ENCODE measurements at regions not wholly inside any gene's neighbourhood (a gene's known extent, or its start where the extent isn't known, plus 50 kb on each side); places are given as distances from the start of the nearest gene placed in this dataset.

- H3K27ac ChIP-seq (ENCODE audit: low read depth, low read length): no peak overlapping the region
Measured at GRCh38 chr2:45256173-45256866, 247.1 kb upstream of the SIX2 start.

GRCh38 chr2:45255563-45255962 lies 246.3 kb upstream of the SIX2 start:
- H3K4me3 ChIP-seq (ENCODE audit: low read depth in 1 of 2, low read length in 2 of 2): no peak overlapping the region
- no peak overlapping the region for H3K27ac ChIP-seq (ENCODE audit: low read depth, low read length)
- H3K36me3 ChIP-seq (ENCODE audit: control insufficient read depth in 1 of 2, insufficient read depth in 2 of 2, low read length in 2 of 2): no peaks in the 10 kb centered on the region
- H3K27me3 ChIP-seq (ENCODE audit: control insufficient read depth in 1 of 2, insufficient read depth in 2 of 2, low read length in 2 of 2): no peaks in the 10 kb centered on the region
- H3K4me1 ChIP-seq (ENCODE audit: control insufficient read depth in 1 of 2, insufficient read depth in 2 of 2, low read length in 2 of 2): no peaks in the 10 kb centered on the region
- no peaks in the 10 kb centered on the region for H3K9me3 ChIP-seq (ENCODE audit: control insufficient read depth in 1 of 2, low read length in 2 of 2)
- no peak overlapping the region for H3K9ac ChIP-seq (ENCODE audit: low read depth in 1 of 2, low read length in 2 of 2)

More at GRCh38 chr2:45256173-45256866, 247.1 kb upstream of the SIX2 start:
- H3K36me3 ChIP-seq (ENCODE audit: control insufficient read depth in 1 of 2, insufficient read depth in 2 of 2, low read length in 2 of 2): no peaks in the 10 kb centered on the region
- H3K4me3 ChIP-seq (ENCODE audit: low read depth in 1 of 2, low read length in 2 of 2): no peak overlapping the region
- no peaks in the 10 kb centered on the region for H3K4me1 ChIP-seq (ENCODE audit: control insufficient read depth in 1 of 2, insufficient read depth in 2 of 2, low read length in 2 of 2)
- H3K9me3 ChIP-seq (ENCODE audit: control insufficient read depth in 1 of 2, low read length in 2 of 2): no peaks in the 10 kb centered on the region
- H3K27me3 ChIP-seq (ENCODE audit: control insufficient read depth in 1 of 2, insufficient read depth in 2 of 2, low read length in 2 of 2): no peaks in the 10 kb centered on the region
- no peak overlapping the region for H3K9ac ChIP-seq (ENCODE audit: low read depth in 1 of 2, low read length in 2 of 2)

GRCh38 chr2:45254025-45254424 lies 244.8 kb upstream of the SIX2 start:
- no peaks in the 10 kb centered on the region for H3K27me3 ChIP-seq (ENCODE audit: control insufficient read depth in 1 of 2, insufficient read depth in 2 of 2, low read length in 2 of 2)
- no peak overlapping the region for H3K4me3 ChIP-seq (ENCODE audit: low read depth in 1 of 2, low read length in 2 of 2)
- H3K27ac ChIP-seq (ENCODE audit: low read depth, low read length): no peak overlapping the region
- H3K4me1 ChIP-seq (ENCODE audit: control insufficient read depth in 1 of 2, insufficient read depth in 2 of 2, low read length in 2 of 2): no peaks in the 10 kb centered on the region
- no peak overlapping the region for H3K9ac ChIP-seq (ENCODE audit: low read depth in 1 of 2, low read length in 2 of 2)
- H3K9me3 ChIP-seq (ENCODE audit: control insufficient read depth in 1 of 2, low read length in 2 of 2): no peaks in the 10 kb centered on the region
- no peaks in the 10 kb centered on the region for H3K36me3 ChIP-seq (ENCODE audit: control insufficient read depth in 1 of 2, insufficient read depth in 2 of 2, low read length in 2 of 2)

GRCh38 chr2:45253151-45253550 lies 243.9 kb upstream of the SIX2 start:
- no peak overlapping the region for H3K4me3 ChIP-seq (ENCODE audit: low read depth in 1 of 2, low read length in 2 of 2)
- H3K9me3 ChIP-seq (ENCODE audit: control insufficient read depth in 1 of 2, low read length in 2 of 2): no peaks in the 10 kb centered on the region
- H3K27ac ChIP-seq (ENCODE audit: low read depth, low read length): no peak overlapping the region
- H3K9ac ChIP-seq (ENCODE audit: low read depth in 1 of 2, low read length in 2 of 2): no peak overlapping the region
- no peaks in the 10 kb centered on the region for H3K4me1 ChIP-seq (ENCODE audit: control insufficient read depth in 1 of 2, insufficient read depth in 2 of 2, low read length in 2 of 2)
- no peaks in the 10 kb centered on the region for H3K27me3 ChIP-seq (ENCODE audit: control insufficient read depth in 1 of 2, insufficient read depth in 2 of 2, low read length in 2 of 2)
- H3K36me3 ChIP-seq (ENCODE audit: control insufficient read depth in 1 of 2, insufficient read depth in 2 of 2, low read length in 2 of 2): no peaks in the 10 kb centered on the region

GRCh38 chr2:45250176-45250575 lies 240.9 kb upstream of the SIX2 start:
- Histone ChIP-seq H3K9ac (ENCODE audit: low read depth in 1 of 2, low read length in 2 of 2) (no peak overlapping the region), H3K36me3 (ENCODE audit: control insufficient read depth in 1 of 2, insufficient read depth in 2 of 2, low read length in 2 of 2) (no peaks in the 10 kb centered on the region), H3K4me3 (ENCODE audit: low read depth in 1 of 2, low read length in 2 of 2) (no peak overlapping the region), H3K27me3 (ENCODE audit: control insufficient read depth in 1 of 2, insufficient read depth in 2 of 2, low read length in 2 of 2) (no peaks in the 10 kb centered on the region), H3K4me1 (ENCODE audit: control insufficient read depth in 1 of 2, insufficient read depth in 2 of 2, low read length in 2 of 2) (no peaks in the 10 kb centered on the region), H3K27ac (ENCODE audit: low read depth, low read length) (no peak overlapping the region), H3K9me3 (ENCODE audit: control insufficient read depth in 1 of 2, low read length in 2 of 2) (no peaks in the 10 kb centered on the region)

- no peak overlapping the region for H3K4me3 ChIP-seq (ENCODE audit: low read depth in 1 of 2, low read length in 2 of 2)
- no peak overlapping the region for H3K9ac ChIP-seq (ENCODE audit: low read depth in 1 of 2, low read length in 2 of 2)
- no peak overlapping the region for H3K27ac ChIP-seq (ENCODE audit: low read depth, low read length)
- H3K36me3 ChIP-seq (ENCODE audit: control insufficient read depth in 1 of 2, insufficient read depth in 2 of 2, low read length in 2 of 2): no peaks in the 10 kb centered on the region
- H3K4me1 ChIP-seq (ENCODE audit: control insufficient read depth in 1 of 2, insufficient read depth in 2 of 2, low read length in 2 of 2): no peaks in the 10 kb centered on the region
- no peaks in the 10 kb centered on the region for H3K9me3 ChIP-seq (ENCODE audit: control insufficient read depth in 1 of 2, low read length in 2 of 2)
- no peaks in the 10 kb centered on the region for H3K27me3 ChIP-seq (ENCODE audit: control insufficient read depth in 1 of 2, insufficient read depth in 2 of 2, low read length in 2 of 2)
Measured at GRCh38 chr2:45248214-45248613, 239.0 kb upstream of the SIX2 start.

- no peak overlapping the region for H3K9ac ChIP-seq (ENCODE audit: low read depth in 1 of 2, low read length in 2 of 2)
- no peaks in the 10 kb centered on the region for H3K9me3 ChIP-seq (ENCODE audit: control insufficient read depth in 1 of 2, low read length in 2 of 2)
- H3K36me3 ChIP-seq (ENCODE audit: control insufficient read depth in 1 of 2, insufficient read depth in 2 of 2, low read length in 2 of 2): no peaks in the 10 kb centered on the region
- no peaks in the 10 kb centered on the region for H3K4me1 ChIP-seq (ENCODE audit: control insufficient read depth in 1 of 2, insufficient read depth in 2 of 2, low read length in 2 of 2)
- H3K27me3 ChIP-seq (ENCODE audit: control insufficient read depth in 1 of 2, insufficient read depth in 2 of 2, low read length in 2 of 2): no peaks in the 10 kb centered on the region
- no peak overlapping the region for H3K27ac ChIP-seq (ENCODE audit: low read depth, low read length)
- H3K4me3 ChIP-seq (ENCODE audit: low read depth in 1 of 2, low read length in 2 of 2): no peak overlapping the region
Measured at GRCh38 chr2:45244928-45245327, 235.7 kb upstream of the SIX2 start.

- no peak overlapping the region for H3K9ac ChIP-seq (ENCODE audit: low read depth in 1 of 2, low read length in 2 of 2)
- no peaks in the 10 kb centered on the region for H3K27me3 ChIP-seq (ENCODE audit: control insufficient read depth in 1 of 2, insufficient read depth in 2 of 2, low read length in 2 of 2)
- H3K4me1 ChIP-seq (ENCODE audit: control insufficient read depth in 1 of 2, insufficient read depth in 2 of 2, low read length in 2 of 2): no peaks in the 10 kb centered on the region
- H3K36me3 ChIP-seq (ENCODE audit: control insufficient read depth in 1 of 2, insufficient read depth in 2 of 2, low read length in 2 of 2): no peaks in the 10 kb centered on the region
- H3K9me3 ChIP-seq (ENCODE audit: control insufficient read depth in 1 of 2, low read length in 2 of 2): no peaks in the 10 kb centered on the region
- H3K27ac ChIP-seq (ENCODE audit: low read depth, low read length): no peak overlapping the region
- no peak overlapping the region for H3K4me3 ChIP-seq (ENCODE audit: low read depth in 1 of 2, low read length in 2 of 2)
Measured at GRCh38 chr2:45242161-45242741, 233.0 kb upstream of the SIX2 start.

GRCh38 chr2:45241061-45241561 lies 231.9 kb upstream of the SIX2 start:
- Histone ChIP-seq H3K9me3 (ENCODE audit: control insufficient read depth in 1 of 2, low read length in 2 of 2) (no peaks in the 10 kb centered on the region), H3K27me3 (ENCODE audit: control insufficient read depth in 1 of 2, insufficient read depth in 2 of 2, low read length in 2 of 2) (no peaks in the 10 kb centered on the region), H3K36me3 (ENCODE audit: control insufficient read depth in 1 of 2, insufficient read depth in 2 of 2, low read length in 2 of 2) (no peaks in the 10 kb centered on the region), H3K9ac (ENCODE audit: low read depth in 1 of 2, low read length in 2 of 2) (no peak overlapping the region), H3K27ac (ENCODE audit: low read depth, low read length) (no peak overlapping the region), H3K4me3 (ENCODE audit: low read depth in 1 of 2, low read length in 2 of 2) (no peak overlapping the region), H3K4me1 (ENCODE audit: control insufficient read depth in 1 of 2, insufficient read depth in 2 of 2, low read length in 2 of 2) (no peaks in the 10 kb centered on the region)

GRCh38 chr2:45237850-45238542 lies 228.7 kb upstream of the SIX2 start:
- Histone ChIP-seq H3K36me3 (ENCODE audit: control insufficient read depth in 1 of 2, insufficient read depth in 2 of 2, low read length in 2 of 2) (no peaks in the 10 kb centered on the region), H3K4me3 (ENCODE audit: low read depth in 1 of 2, low read length in 2 of 2) (no peak overlapping the region), H3K9me3 (ENCODE audit: control insufficient read depth in 1 of 2, low read length in 2 of 2) (no peaks in the 10 kb centered on the region), H3K27ac (ENCODE audit: low read depth, low read length) (no peak overlapping the region), H3K9ac (ENCODE audit: low read depth in 1 of 2, low read length in 2 of 2) (no peak overlapping the region), H3K27me3 (ENCODE audit: control insufficient read depth in 1 of 2, insufficient read depth in 2 of 2, low read length in 2 of 2) (no peaks in the 10 kb centered on the region), H3K4me1 (ENCODE audit: control insufficient read depth in 1 of 2, insufficient read depth in 2 of 2, low read length in 2 of 2) (no peaks in the 10 kb centered on the region)

All from duodenal mucosa (tissue), 2 donors.